Fibroblast of skin of left quadriceps (primary cell): ENCODE measurements at regions not wholly inside any gene's neighbourhood (a gene's known extent, or its start where the extent isn't known, plus 50 kb on each side); places are given as distances from the start of the nearest gene placed in this dataset.
"Not testable (repeated sequence)": the region's sequence is repeated elsewhere in the genome, so short reads cannot be mapped to it uniquely, and the experiment has no call there.

Experiments
- DNase-seq, 2 experiments: peaks; one replicate each; pipeline ENCODE4 v3.0.0-alpha.2; 2013; ENCODE audit warnings: low read depth in 2 of 2

DNA sequence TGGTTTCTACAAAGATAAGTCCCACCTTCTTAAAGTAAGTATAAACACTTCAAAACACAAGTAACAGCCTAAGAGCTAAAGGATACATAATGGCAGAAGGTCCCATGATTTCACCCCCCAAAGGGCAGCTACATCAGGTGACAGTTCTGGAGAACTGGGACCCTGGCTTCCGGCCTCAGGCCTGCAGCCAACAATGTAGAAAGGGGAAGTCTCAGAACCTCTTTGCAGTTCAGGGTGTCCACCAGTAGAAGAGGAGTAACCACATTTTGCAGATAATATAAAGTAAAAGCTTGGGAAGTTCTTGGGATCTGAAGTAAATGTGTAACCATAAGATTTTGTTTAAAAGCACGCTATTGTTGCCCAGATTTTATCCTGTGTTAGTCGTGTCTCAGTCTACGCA lies 267.4 kb upstream of the VLDLR start:
- DNase-seq = no peak

- DNase-seq = no peak
Observed at GRCh38 chr9:2354856-2355696, 266.5 kb upstream of the VLDLR start.

- no peak for DNase-seq
Observed at GRCh38 chr9:2355697-2355983, 265.9 kb upstream of the VLDLR start.

GRCh38 chr9:2356041-2356790 lies 265.4 kb upstream of the VLDLR start:
- DNase-seq = no peak

- DNase-seq = no peak
Observed at GRCh38 chr9:2359891-2360471, 261.6 kb upstream of the VLDLR start.

GRCh38 chr9:2362150-2362549 lies 259.4 kb upstream of the VLDLR start:
- no peak for DNase-seq

GRCh38 chr9:2363138-2363745 lies 258.3 kb upstream of the VLDLR start:
- no peak for DNase-seq

DNA sequence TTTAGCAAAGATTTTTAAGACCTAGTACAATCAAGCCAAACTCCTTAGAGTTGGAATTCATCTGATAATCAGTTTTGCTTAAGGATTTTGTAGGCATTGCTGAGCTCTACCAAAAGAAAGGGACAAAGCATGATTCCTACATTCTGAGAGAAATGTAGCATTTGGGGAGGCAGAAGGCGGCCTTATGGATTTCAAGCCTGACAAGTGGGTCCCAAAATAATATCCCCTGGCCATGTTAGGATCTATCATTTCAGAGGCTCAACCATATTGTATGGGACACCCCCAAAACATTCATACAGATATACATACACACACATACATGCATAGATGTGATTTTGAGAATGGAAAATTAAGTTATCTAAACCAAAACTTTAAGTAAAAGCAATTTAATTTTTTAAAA lies 257.8 kb upstream of the VLDLR start:
- no peak for DNase-seq

GRCh38 chr9:2367970-2368369 lies 253.6 kb upstream of the VLDLR start:
- DNase-seq = no peak

GRCh38 chr9:2373648-2374047 lies 247.9 kb upstream of the VLDLR start:
- no peak for DNase-seq

DNA sequence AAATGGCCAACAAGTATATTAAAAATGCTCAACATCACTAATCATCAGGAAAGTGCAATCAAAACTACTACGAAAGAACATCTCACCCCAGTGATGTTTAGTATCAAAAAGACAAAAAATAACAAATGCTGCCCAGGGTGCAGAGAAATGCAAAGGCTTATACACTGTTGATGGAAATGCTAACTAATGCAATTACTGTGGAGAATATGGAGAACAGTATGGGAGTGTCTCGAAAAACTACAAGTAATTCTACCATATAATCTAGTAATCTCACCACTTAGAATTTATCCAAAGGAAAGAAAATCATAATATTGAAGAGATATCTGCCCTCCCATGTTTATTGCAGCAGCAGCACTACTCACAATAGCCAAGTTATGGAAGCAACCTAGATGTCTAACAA lies 246.5 kb upstream of the VLDLR start:
- DNase-seq = no peak

DNA sequence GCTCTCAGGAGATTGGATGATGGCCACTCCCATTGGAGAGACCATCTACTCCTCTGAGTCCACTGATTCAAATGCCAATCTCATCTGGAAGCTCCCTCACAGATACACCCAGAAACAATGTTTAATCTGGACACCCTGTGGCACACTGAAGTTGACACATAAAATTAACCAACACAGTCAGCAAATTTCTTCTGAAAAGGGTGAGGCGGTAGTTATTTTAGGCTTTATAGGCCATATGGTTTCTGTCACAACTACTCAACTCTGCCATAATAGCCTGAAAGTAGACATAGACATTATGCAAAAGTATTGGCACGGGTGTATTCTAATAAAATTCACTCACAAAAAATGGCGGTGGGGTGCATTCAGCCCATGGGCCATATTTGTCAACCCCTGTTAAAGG lies 244.5 kb upstream of the VLDLR start:
- DNase-seq = no peak

DNA sequence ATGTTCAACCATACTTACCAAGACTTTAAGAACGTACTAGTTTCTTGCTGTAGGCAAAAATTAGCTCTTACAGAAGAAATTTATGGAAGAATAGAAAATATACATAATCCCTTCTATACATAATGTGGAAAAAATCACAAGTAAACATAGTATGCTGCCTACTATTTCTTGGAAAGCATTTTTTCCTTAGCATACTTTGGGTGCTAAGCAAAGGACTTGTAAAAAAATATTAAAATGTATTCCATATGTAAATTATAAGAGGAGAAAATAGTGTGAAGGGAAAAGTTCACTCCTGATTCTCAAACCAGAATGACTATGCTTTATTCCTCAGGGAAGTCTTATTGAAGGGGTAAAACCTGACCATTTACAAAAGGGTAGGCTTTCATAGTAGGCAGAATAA lies 243.8 kb upstream of the VLDLR start:
- DNase-seq = no peak

DNA sequence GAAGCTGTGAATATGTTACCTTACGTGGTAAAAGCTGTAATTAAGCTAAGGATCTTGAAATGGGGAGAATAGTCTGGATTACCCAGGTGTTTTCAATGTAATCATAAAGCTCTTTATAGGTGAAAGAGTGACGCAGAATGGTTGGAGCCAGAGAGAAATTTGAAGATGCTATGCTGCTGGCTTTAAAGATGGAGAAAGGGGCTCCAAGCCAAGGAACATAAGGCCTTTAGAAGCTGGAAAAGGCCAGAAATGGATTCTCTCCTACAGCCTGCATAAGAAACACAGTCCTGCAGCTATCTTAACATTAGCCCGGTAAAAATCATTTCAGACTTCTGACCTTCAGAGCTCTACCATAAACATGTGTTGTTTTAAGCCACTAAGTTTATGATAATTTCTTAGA lies 243.3 kb upstream of the VLDLR start:
- DNase-seq = no peak

- no peak for DNase-seq
Observed at GRCh38 chr9:2378816-2379215, 242.8 kb upstream of the VLDLR start.

- no peak for DNase-seq
Observed at GRCh38 chr9:2384741-2385140, 236.8 kb upstream of the VLDLR start.

DNA sequence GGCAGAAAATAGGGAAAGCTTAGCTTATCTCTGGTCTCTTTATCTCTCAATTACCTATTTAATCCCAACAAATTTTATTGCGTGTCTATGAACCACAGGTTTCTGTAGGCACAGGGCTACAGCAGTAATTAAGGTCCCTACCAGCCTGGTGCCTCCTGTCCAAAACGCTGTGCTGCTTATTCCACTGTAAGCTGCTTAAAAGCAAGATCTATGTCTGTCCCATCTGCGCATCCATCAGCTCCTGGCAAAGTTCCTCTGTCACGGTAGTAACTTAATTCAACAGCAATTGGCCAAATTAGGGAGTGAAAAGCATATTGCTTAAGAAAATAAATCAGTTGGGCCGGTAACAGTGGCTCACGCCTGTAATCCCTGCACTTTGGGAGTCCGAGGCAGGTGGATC lies 235.8 kb upstream of the VLDLR start:
- no peak for DNase-seq

DNA sequence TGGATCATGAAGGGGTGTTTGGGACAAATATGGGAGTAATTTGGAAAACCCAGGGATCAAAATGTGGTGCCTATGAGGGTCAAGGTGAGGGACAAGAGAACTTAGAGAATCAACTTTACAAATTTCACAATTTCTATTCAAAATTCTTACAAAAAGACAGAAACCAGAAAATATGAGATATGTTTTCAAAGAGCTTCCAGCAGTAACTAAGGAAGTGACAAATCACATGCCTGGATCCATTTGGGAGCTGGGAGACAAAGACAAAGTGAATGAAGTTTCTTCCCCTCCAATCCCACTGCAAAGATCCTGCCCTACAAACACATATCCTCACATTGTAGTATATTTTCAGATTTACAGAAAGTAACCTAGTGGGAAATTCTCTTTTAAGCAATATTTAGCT lies 235.0 kb upstream of the VLDLR start:
- DNase-seq = no peak

GRCh38 chr9:2387166-2387565 lies 234.4 kb upstream of the VLDLR start:
- DNase-seq = no peak

DNA sequence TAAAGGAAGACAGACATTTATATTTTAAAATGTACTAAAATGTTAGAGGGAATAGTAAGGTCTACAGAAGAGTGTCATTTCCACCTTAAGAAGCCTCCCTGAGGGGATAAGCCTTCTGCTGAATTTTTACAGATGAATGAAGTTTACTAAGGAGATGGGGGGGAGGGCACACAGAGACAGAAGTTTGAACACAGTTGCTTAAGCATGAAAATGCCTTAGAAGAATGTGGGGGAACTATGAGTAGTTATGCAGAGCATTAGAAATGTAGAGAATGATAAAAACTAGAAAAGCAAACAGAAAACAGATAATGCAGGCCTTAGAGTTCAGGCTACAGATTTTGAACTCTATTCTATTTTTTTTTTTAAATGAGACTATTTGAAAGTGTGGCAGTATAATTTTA lies 232.2 kb upstream of the VLDLR start:
- no peak for DNase-seq

GRCh38 chr9:2390028-2390427 lies 231.6 kb upstream of the VLDLR start:
- DNase-seq = no peak

DNA sequence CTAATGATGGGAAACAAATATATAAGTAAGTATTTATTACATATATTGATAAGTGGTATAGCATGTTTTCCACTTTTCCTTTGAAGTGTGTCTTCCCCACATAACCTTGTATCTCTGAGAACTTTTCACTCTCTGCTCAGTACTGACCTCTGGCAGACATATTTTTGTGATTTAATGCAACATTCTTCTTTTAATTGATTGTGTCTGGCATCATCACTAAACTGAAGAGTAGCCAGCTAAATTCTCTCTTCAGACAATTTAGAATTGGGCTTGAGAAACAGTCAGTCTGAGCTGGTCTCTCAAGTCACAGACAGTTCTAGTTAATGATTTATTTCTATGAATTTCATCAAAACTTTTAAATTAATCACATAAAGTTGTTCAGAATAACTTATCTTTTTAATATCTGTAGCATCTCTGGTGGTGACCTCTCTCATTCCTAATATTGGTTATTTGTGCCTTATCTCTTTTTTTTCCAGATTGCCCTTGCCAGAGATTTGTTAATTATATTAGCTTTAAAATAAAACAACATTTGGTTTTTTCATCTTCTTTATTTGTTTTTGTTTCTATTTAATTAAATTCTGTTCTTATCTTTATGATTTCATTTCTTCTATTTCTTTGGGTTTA lies 230.0 kb upstream of the VLDLR start:
- DNase-seq = not testable (repeated sequence)
